Uterus (tissue), 3 donors: ENCODE measurements at regions not wholly inside any gene's neighbourhood (a gene's known extent, or its start where the extent isn't known, plus 50 kb on each side); places are given as distances from the start of the nearest gene placed in this dataset.

ENCODE experiments used
- DNase-seq, 2 donors: peaks; one replicate each; pipeline ENCODE4 v3.0.0-alpha.2; 2019 to 2020
- H3K27ac ChIP-seq, 2 donors: fragments of 200-600 bp; sonication (generic); 1 replicate in 1 of 2; 2 replicates in 1 of 2; pipeline ENCODE4 v1.5.1; 2016 to 2018
- H3K27me3 ChIP-seq, 2 donors: fragments of 200-600 bp; sonication (generic); one replicate each; pipeline ENCODE4 v1.5.1; 2018 to 2019; ENCODE audit warnings: control low read depth in 1 of 2
- H3K36me3 ChIP-seq, 2 donors: fragments of 200-600 bp; sonication (generic); one replicate each; pipeline ENCODE4 v1.5.1; 2019; ENCODE audit warnings: control low read depth in 1 of 2
- H3K4me1 ChIP-seq, 2 donors: fragments of 200-600 bp; sonication (generic); one replicate each; pipeline ENCODE4 v1.5.1; 2018 to 2019; ENCODE audit warnings: control low read depth in 1 of 2
- H3K4me3 ChIP-seq, 2 donors: fragments of 200-600 bp; sonication (generic); 1 replicate in 1 of 2; 2 replicates in 1 of 2; pipeline ENCODE4 v1.5.1; 2018 to 2019; ENCODE audit warnings: mild to moderate bottlenecking in 1 of 2
- H3K9me3 ChIP-seq, 2 donors: fragments of 200-600 bp; sonication (generic); one replicate each; pipeline ENCODE4 v1.5.1; 2019; ENCODE audit warnings: control low read depth in 1 of 2
- POLR2A ChIP-seq, 2 donors: fragments of 450-650 bp; IDR thresholded peaks; one replicate each; pipeline ENCODE4 v1.6.1; 2016; ENCODE audit warnings: antibody characterized with exemption in 2 of 2, mild to moderate bottlenecking in 1 of 2, moderate library complexity in 1 of 2
- intact Hi-C: fragments of 100-400 bp; cut with DNase I; formaldehyde crosslinking; loops from one replicate; pipeline ENCODE4 v1.15.1; 2023; ENCODE audit warnings: low total_unique reads
- TF ChIP-seq, protein P1 (sequence below), 4 experiments: fragments of 200-600 bp in 2 of 4; fragments of 450-650 bp in 2 of 4; sonication (generic) in 2 of 4; IDR thresholded peaks; one replicate each; pipeline ENCODE4 v1.5.1; 2016 to 2019; ENCODE audit warnings: antibody characterized with exemption in 4 of 4, mild to moderate bottlenecking in 2 of 4, moderate library complexity in 1 of 4
- donor health status: DM: yes; HTN: yes; CAD: no.

DNA sequence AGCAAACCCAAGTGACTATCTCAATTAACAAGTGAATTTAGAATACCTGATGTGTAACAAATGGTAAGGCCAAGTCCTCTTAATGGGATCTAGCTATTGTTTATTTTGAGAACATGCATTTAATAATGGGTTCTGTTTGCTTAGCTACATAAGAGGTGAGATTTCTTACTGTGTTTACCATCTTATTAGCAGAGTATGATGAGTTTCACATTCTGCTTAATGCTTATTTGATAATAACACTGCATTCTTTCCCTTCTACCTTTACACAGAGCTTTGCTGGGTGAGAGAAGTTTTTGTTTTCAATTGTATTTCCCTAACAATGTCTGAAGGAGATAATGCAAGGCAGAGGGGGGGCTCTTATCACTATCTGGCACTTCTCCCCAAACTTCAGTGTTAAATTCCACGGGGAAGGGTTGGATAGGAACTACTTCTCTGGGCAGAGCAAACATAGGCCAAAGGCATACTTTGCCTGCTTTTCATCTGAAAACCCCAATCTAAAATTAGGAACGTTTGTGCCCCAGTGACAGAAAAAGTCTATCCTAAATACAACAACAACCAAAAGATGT lies 129.0 kb upstream of the ATXN7L3B start:
- Histone ChIP-seq H3K27me3 (no peaks in the 10 kb centered on the region), H3K4me3 (no peak overlapping the region), H3K36me3 (no peaks in the 10 kb centered on the region), H3K9me3 (no peaks in the 10 kb centered on the region), H3K27ac (no peak overlapping the region), H3K4me1 (no peaks in the 10 kb centered on the region)
- intact Hi-C loops: no loop called here
- no peak for DNase-seq
- no peak for TF ChIP-seq POLR2A (IDR thresholded peaks at IDR 0.05)
- TF ChIP-seq, protein P1, sequence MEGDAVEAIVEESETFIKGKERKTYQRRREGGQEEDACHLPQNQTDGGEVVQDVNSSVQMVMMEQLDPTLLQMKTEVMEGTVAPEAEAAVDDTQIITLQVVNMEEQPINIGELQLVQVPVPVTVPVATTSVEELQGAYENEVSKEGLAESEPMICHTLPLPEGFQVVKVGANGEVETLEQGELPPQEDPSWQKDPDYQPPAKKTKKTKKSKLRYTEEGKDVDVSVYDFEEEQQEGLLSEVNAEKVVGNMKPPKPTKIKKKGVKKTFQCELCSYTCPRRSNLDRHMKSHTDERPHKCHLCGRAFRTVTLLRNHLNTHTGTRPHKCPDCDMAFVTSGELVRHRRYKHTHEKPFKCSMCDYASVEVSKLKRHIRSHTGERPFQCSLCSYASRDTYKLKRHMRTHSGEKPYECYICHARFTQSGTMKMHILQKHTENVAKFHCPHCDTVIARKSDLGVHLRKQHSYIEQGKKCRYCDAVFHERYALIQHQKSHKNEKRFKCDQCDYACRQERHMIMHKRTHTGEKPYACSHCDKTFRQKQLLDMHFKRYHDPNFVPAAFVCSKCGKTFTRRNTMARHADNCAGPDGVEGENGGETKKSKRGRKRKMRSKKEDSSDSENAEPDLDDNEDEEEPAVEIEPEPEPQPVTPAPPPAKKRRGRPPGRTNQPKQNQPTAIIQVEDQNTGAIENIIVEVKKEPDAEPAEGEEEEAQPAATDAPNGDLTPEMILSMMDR (IDR thresholded peaks at IDR 0.05): no peak

DNA sequence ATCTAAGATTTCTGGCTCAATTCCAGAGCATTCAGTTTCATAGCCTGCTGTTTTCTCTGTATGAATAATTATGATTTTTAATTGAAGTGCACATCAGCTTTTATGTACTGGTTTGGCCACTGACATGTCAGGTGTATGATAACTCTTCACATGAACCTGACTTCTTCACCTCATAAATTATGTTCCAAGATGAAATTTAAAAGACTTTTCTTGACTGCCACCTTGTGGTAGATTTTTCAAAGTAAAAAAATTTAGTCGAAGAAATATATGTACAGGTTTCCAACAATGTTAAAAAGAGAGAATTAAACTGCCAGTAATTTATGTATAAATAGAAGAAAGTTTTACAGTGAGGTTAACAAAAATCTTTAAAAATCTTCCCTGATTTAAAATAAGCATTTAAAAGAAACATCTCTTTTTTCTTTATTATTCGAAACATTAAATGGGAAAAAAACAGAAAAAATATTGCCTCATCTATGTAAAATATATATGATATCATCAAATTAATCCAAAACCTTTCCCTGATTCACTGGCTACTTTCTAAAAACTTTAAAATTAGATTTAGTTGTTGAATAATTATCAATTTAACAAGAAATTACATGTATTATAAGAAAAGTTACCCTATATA lies 124.9 kb upstream of the ATXN7L3B start:
- Histone ChIP-seq H3K4me3 (no peak overlapping the region), H3K4me1 (no peaks in the 10 kb centered on the region), H3K27ac (no peak overlapping the region), H3K27me3 (no peaks in the 10 kb centered on the region), H3K36me3 (no peaks in the 10 kb centered on the region), H3K9me3 (no peaks in the 10 kb centered on the region)
- no peak for DNase-seq
- TF ChIP-seq, protein P1 (IDR thresholded peaks at IDR 0.05): no peak
- TF ChIP-seq POLR2A (IDR thresholded peaks at IDR 0.05): no peak
- intact Hi-C loops: no loop called here

DNA sequence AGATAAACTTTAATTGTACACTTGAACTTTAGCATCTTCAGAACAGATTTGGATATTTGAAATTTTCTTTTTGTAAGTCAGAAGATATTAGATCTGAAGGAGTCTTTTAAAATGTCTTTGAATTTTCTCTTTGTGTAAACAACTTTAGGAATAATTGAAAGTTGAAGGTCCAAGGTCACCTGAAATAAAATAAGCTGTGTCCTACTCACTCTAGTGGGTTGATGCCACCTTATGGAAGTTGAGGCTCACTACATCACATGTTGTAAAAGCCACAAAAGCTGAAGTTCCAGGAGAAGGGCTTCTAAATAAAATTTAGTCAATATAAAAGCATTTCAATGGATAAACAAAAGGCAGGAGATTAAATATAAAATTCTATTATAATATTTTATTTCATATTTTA lies 122.0 kb upstream of the ATXN7L3B start:
- no peak for DNase-seq
- Histone ChIP-seq H3K27me3 (no peaks in the 10 kb centered on the region), H3K27ac (no peak overlapping the region), H3K9me3 (no peaks in the 10 kb centered on the region), H3K4me3 (no peak overlapping the region), H3K36me3 (no peaks in the 10 kb centered on the region), H3K4me1 (no peaks in the 10 kb centered on the region)
- intact Hi-C loops: no loop called here
- no peak for TF ChIP-seq POLR2A (IDR thresholded peaks at IDR 0.05)
- TF ChIP-seq, protein P1 (IDR thresholded peaks at IDR 0.05): no peak

DNA sequence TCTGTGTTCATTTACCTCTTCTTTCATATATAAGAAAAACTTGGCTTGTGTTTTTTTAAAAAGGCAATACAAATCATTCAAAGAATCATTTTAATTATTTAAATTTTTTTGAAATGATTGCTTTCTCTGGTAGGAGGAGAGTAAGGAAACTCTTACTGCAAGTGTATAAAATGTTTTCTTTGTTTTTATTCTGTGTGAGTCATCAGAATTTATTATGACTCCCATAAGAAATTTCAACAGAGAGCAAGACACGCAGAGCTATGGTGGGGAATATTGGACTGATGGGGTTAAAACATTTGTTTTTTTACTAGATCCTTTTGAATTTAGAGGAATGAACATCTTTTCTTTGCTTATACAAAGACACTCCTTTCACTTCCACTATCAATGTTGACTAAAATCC lies 119.1 kb upstream of the ATXN7L3B start:
- TF ChIP-seq, protein P1 (IDR thresholded peaks at IDR 0.05): no peak
- no peak for TF ChIP-seq POLR2A (IDR thresholded peaks at IDR 0.05)
- no peaks in the 10 kb centered on the region for H3K9me3 ChIP-seq
- no peaks in the 10 kb centered on the region for H3K27me3 ChIP-seq
- H3K4me1 ChIP-seq: no peaks in the 10 kb centered on the region
- intact Hi-C loops: no loop called here
- no peak for DNase-seq
- H3K27ac ChIP-seq: no peak overlapping the region
- H3K4me3 ChIP-seq: no peak overlapping the region
- no peaks in the 10 kb centered on the region for H3K36me3 ChIP-seq

DNA sequence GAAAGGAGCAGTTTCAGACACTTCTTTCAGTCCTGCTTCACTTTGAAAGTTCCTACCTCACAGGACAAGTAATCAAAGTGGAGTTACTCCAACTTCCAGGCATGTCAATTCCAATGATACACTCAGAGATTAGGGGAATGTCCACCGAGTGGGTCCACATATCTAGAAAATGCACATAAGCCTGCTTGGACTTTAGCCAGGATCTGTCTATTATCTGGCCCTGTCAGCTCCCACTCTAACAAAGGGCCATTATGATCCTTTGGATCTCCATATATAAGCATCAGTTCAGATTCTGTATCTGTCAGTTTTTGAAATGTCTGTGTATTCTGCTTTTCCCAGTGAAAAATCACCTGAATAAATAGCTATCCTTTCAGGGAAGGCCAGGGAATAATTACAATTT lies 112.9 kb upstream of the ATXN7L3B start:
- H3K36me3 ChIP-seq: no peaks in the 10 kb centered on the region
- H3K27me3 ChIP-seq: no peaks in the 10 kb centered on the region
- H3K9me3 ChIP-seq: no peaks in the 10 kb centered on the region
- H3K27ac ChIP-seq: no peak overlapping the region
- intact Hi-C loops: no loop called here
- TF ChIP-seq, protein P1 (IDR thresholded peaks at IDR 0.05): no peak
- TF ChIP-seq POLR2A (IDR thresholded peaks at IDR 0.05): no peak
- no peak for DNase-seq
- H3K4me1 ChIP-seq: no peaks in the 10 kb centered on the region
- H3K4me3 ChIP-seq: no peak overlapping the region
